A549 (cell line): ENCODE measurements at regions not wholly inside any gene's neighbourhood (a gene's known extent, or its start where the extent isn't known, plus 50 kb on each side); places are given as distances from the start of the nearest gene placed in this dataset.

Experiments
- ATAC-seq, 2 experiments: fragments of 200-7000 bp in 1 of 2; fragments of >200 bp in 1 of 2; cut with Nextera tagmentation in 1 of 2; cut with Tn5 transposase in 1 of 2; 3 replicates each; pipeline versions ENCODE4 v1.8.0 to v1.9.1; 2018 to 2020; ENCODE audit warnings: mild to moderate bottlenecking in 1 of 2, moderate library complexity in 1 of 2
- CTCF ChIA-PET: fragments of 300-600 bp; sonication (Branson Sonifier 250); formaldehyde crosslinking; extraction: SDS; loops from one replicate; lab custom pipeline; 2021; ENCODE audit warnings: antibody characterized with exemption, inconsistent platforms; lab: Yijun Ruan, JAX
- POLR2A ChIA-PET: fragments of 350-600 bp; formaldehyde crosslinking; extraction: SDS; loops from one replicate; lab custom pipeline; 2021; ENCODE audit warnings: antibody characterized with exemption, inconsistent platforms; lab: Yijun Ruan, JAX
- DNase-seq, 2 experiments: peaks; one replicate each; pipeline versions ENCODE4 v3.0.0 to v3.0.0-alpha.2; 2011 to 2016; ENCODE audit warnings: low read depth in 1 of 2, low spot score in 1 of 2
- FAIRE-seq: peaks from 2 replicates; lab custom pipeline; 2011; peaks lifted over from hg19 to GRCh38; lab: Jason Lieb, UNC
- H3K27ac ChIP-seq, 2 experiments: fragments of >200 bp; sonication (Bioruptor Twin); formaldehyde crosslinking; 3 replicates each; pipeline ENCODE4 v1.5.1; 2016 to 2017
- H3K4me1 ChIP-seq: fragments of >200 bp; sonication (Bioruptor Twin); formaldehyde crosslinking; 3 replicates; pipeline ENCODE4 v1.6.1; 2016
- H3K4me2 ChIP-seq: fragments of >200 bp; sonication (Bioruptor Twin); formaldehyde crosslinking; 3 replicates; pipeline ENCODE4 v1.6.1; 2016
- H3K4me3 ChIP-seq: fragments of >200 bp; sonication (Bioruptor Twin); formaldehyde crosslinking; 3 replicates; pipeline ENCODE4 v1.5.1; 2016
- H3K9me3 ChIP-seq: fragments of >200 bp; sonication (Bioruptor Twin); formaldehyde crosslinking; 3 replicates; pipeline ENCODE4 v1.6.1; 2016
- BHLHE40 ChIP-seq: IDR thresholded peaks from 2 replicates; pipeline ENCODE4 v1.6.1; 2012; ENCODE audit warnings: low read depth, low read length, inconsistent platforms
- CBX8 ChIP-seq: fragments of 200-600 bp; sonication (generic); IDR thresholded peaks from 2 replicates; pipeline ENCODE4 v1.6.1; 2016
- CHD2 ChIP-seq: fragments of 150-350 bp; IDR thresholded peaks from 2 replicates; pipeline ENCODE4 v1.6.1; 2014; ENCODE audit warnings: low read length; ENCODE audit not compliant: partially characterized antibody
- ESRRA ChIP-seq: fragments of 150-350 bp; IDR thresholded peaks from 2 replicates; pipeline ENCODE4 v1.6.1; 2014; ENCODE audit warnings: mild to moderate bottlenecking, low read length, borderline replicate concordance
- FOSB ChIP-seq: fragments of 250-450 bp; sonication (Bioruptor Pico); IDR thresholded peaks from 2 replicates; pipeline ENCODE4 v1.5.0; 2020; ENCODE audit warnings: mild to moderate bottlenecking, moderate library complexity
- FOXS1 ChIP-seq: fragments of 250-450 bp; sonication (Bioruptor Pico); IDR thresholded peaks from 2 replicates; pipeline ENCODE4 v1.5.0; 2020; ENCODE audit warnings: mild to moderate bottlenecking, moderate library complexity
- GATA3 ChIP-seq: IDR thresholded peaks from 2 replicates; pipeline ENCODE4 v1.6.1; 2012; ENCODE audit warnings: borderline replicate concordance
- HDAC2 ChIP-seq: fragments of 200-600 bp; sonication (generic); IDR thresholded peaks from 2 replicates; pipeline ENCODE4 v1.6.1; 2016
- JUN ChIP-seq, 2 experiments: fragments of >200 bp; sonication (Bioruptor Twin); formaldehyde crosslinking; IDR thresholded peaks; 2 replicates in 1 of 2; 3 replicates in 1 of 2; pipeline ENCODE4 v1.6.1; 2016 to 2017
- MAFK ChIP-seq: fragments of 450-650 bp; IDR thresholded peaks from 2 replicates; pipeline ENCODE4 v1.6.1; 2014; ENCODE audit not compliant: partially characterized antibody
- MAZ ChIP-seq: fragments of 150-350 bp; IDR thresholded peaks from 2 replicates; pipeline ENCODE4 v1.6.1; 2014; ENCODE audit warnings: antibody characterized with exemption, low read depth, low read length, borderline replicate concordance
- RAD21 ChIP-seq, 2 experiments: fragments of >200 bp in 1 of 2; sonication (Bioruptor Twin) in 1 of 2; formaldehyde crosslinking in 1 of 2; IDR thresholded peaks in 1 of 2; conservative IDR thresholded peaks in 1 of 2; 2 replicates in 1 of 2; 3 replicates in 1 of 2; pipeline ENCODE4 v1.6.1; 2012 to 2018; ENCODE audit warnings: inconsistent platforms in 1 of 2
- RARB ChIP-seq: fragments of 250-450 bp; sonication (Bioruptor Pico); IDR thresholded peaks from 2 replicates; pipeline ENCODE4 v1.8.0; 2021; ENCODE audit warnings: mild to moderate bottlenecking, moderate library complexity
- RFX5 ChIP-seq: fragments of 450-650 bp; IDR thresholded peaks from 2 replicates; pipeline ENCODE4 v1.7.1; 2014; ENCODE audit warnings: antibody characterized with exemption, mild to moderate bottlenecking, moderate library complexity
- TP53 ChIP-seq: fragments of 250-450 bp; sonication (Bioruptor Pico); IDR thresholded peaks from 2 replicates; pipeline ENCODE4 v1.5.0; 2021; ENCODE audit warnings: mild to moderate bottlenecking, moderate library complexity
- ZSCAN20 ChIP-seq: fragments of 250-450 bp; sonication (Bioruptor Pico); IDR thresholded peaks from 2 replicates; pipeline ENCODE4 v1.8.0; 2022; ENCODE audit warnings: mild to moderate bottlenecking, moderate library complexity
- WGBS: methylation state at CpG from one replicate; pipeline ENCODE4 v1.1.6; 2017; ENCODE audit errors: missing lambda C conversion rate; 5-methylcytosine and 5-hydroxymethylcytosine counted together
- TF ChIP-seq, protein P1 (sequence below): fragments of >200 bp; sonication (Bioruptor Twin); formaldehyde crosslinking; IDR thresholded peaks from 3 replicates; pipeline ENCODE4 v1.5.1; 2016
- TF ChIP-seq, protein P2 (sequence below): fragments of 250-450 bp; sonication (Bioruptor Pico); IDR thresholded peaks from 2 replicates; pipeline ENCODE4 v1.5.0; 2021; ENCODE audit warnings: mild to moderate bottlenecking, moderate library complexity, borderline replicate concordance
- TF ChIP-seq, protein P3 (sequence below): IDR thresholded peaks from 2 replicates; pipeline ENCODE4 v1.6.1; 2012
- TF ChIP-seq, protein P4 (sequence below): fragments of >200 bp; sonication (Bioruptor Twin); formaldehyde crosslinking; IDR thresholded peaks from 2 replicates; pipeline ENCODE4 v1.6.1; 2016

DNA sequence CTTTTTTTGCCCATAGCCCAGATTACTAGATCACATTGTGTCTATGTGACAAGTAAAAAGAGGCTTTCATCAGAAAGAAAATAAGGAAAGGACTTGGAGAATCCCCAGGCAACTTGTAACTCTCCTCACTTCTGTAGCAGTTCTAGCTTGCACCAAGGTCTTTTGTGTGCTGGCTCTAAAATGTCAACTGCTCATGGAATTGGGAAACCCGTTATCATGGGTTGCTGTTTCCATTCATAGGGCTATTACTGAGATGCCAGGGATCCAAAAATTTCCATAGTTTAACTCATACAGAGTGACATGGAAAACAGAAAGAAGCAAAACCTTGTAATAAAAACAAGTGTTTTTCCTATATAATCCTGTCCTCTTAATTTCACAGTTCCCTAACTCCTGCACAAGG is 123.9 kb upstream of the FBXL7 start:
- no peak for TF ChIP-seq RARB
- no peak for TF ChIP-seq TP53 (CRISPR knock-in tag)
- TF ChIP-seq, protein P1, sequence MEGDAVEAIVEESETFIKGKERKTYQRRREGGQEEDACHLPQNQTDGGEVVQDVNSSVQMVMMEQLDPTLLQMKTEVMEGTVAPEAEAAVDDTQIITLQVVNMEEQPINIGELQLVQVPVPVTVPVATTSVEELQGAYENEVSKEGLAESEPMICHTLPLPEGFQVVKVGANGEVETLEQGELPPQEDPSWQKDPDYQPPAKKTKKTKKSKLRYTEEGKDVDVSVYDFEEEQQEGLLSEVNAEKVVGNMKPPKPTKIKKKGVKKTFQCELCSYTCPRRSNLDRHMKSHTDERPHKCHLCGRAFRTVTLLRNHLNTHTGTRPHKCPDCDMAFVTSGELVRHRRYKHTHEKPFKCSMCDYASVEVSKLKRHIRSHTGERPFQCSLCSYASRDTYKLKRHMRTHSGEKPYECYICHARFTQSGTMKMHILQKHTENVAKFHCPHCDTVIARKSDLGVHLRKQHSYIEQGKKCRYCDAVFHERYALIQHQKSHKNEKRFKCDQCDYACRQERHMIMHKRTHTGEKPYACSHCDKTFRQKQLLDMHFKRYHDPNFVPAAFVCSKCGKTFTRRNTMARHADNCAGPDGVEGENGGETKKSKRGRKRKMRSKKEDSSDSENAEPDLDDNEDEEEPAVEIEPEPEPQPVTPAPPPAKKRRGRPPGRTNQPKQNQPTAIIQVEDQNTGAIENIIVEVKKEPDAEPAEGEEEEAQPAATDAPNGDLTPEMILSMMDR, result no peak
- TF ChIP-seq, protein P2, sequence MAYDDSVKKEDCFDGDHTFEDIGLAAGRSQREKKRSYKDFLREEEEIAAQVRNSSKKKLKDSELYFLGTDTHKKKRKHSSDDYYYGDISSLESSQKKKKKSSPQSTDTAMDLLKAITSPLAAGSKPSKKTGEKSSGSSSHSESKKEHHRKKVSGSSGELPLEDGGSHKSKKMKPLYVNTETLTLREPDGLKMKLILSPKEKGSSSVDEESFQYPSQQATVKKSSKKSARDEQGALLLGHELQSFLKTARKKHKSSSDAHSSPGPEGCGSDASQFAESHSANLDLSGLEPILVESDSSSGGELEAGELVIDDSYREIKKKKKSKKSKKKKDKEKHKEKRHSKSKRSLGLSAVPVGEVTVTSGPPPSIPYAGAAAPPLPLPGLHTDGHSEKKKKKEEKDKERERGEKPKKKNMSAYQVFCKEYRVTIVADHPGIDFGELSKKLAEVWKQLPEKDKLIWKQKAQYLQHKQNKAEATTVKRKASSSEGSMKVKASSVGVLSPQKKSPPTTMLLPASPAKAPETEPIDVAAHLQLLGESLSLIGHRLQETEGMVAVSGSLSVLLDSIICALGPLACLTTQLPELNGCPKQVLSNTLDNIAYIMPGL, result no peak
- no peak for TF ChIP-seq JUN (IDR thresholded peaks at IDR 0.05)
- no peak for TF ChIP-seq FOXS1 (CRISPR knock-in tag)
- WGBS, result 0% methylated on average over 1 of the region's 1 CpG
- no peaks in the 10 kb centered on the region for H3K4me1 ChIP-seq
- H3K27ac ChIP-seq, result no peak overlapping the region
- DNase-seq, result no peak
- no peaks in the 10 kb centered on the region for H3K9me3 ChIP-seq
- no peak overlapping the region for H3K4me3 ChIP-seq
- no peak for ATAC-seq
- ChIA-PET POLR2A (no interaction called here), CTCF (interaction anchor here (0.6 kb wide), 1 partner anchor 190 kb away, joined by 4 read pairs; no protein-coding TSS in a partner anchor)
- no peak for FAIRE-seq
- H3K4me2 ChIP-seq, result no peak overlapping the region

DNA sequence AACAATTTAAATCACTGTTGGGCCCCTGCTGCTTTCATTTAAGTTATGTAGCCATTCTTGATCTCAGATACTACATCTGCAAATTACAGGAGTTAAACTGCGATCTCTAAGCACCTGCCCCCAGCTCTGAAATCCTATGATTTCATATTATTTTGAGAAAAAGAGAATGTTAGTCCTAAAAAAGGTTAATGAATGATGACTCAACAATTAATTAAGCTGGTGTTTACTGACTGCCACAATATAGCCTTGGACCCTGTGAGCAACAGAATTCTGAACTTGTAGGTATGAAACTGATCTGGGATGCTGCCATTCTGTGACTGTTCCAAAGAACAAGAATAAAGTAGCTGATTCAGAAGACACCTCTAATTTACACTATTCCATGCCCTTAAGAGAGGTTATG is 124.4 kb upstream of the FBXL7 start:
- TF ChIP-seq, protein P1, result no peak
- TF ChIP-seq MAFK, result peak; percentile 63

DNA sequence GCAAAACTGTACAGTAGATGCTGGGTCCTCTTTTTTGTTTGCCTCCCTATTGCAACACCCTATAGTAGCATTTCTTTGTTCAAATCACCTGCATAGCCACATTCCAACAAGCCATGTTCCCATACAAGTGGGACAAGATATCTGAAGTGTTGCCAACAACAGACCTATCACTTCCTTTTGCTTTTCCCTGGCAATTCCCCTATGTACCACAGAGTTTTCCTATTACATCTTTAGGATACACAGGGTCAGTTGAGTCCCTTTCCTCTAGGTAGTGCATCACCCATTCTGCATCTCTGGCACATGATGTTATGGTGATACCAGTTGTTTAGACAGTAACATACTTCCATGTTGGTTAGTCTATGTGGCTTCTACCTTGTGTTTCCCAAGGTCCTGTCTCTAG is 125.1 kb upstream of the FBXL7 start:
- FAIRE-seq, result no peak
- CTCF ChIA-PET, result no interaction called here

More for the DNA sequence above, 124.4 kb upstream of the FBXL7 start:
- ATAC-seq (no peak), FAIRE-seq (no peak), DNase-seq (no peak)
- Histone ChIP-seq H3K4me3 (no peak overlapping the region), H3K4me1 (no peaks in the 10 kb centered on the region), H3K9me3 (no peaks in the 10 kb centered on the region), H3K27ac (no peak overlapping the region), H3K4me2 (no peak overlapping the region)
- WGBS, result 3% methylated on average over 1 of the region's 1 CpG
- ChIA-PET POLR2A (no interaction called here), CTCF (interaction anchor here (0.6 kb wide), 1 partner anchor 190 kb away, joined by 4 read pairs; no protein-coding TSS in a partner anchor)

More for the DNA sequence above, 125.1 kb upstream of the FBXL7 start:
- no peak for DNase-seq
- no peaks in the 10 kb centered on the region for H3K9me3 ChIP-seq
- ATAC-seq, result no peak
- POLR2A ChIA-PET, result no interaction called here
- H3K27ac ChIP-seq, result no peak overlapping the region
- TF ChIP-seq JUN (IDR thresholded peaks at IDR 0.05), result no peak
- TF ChIP-seq RAD21 (conservative IDR thresholded peaks at IDR 0.05 in 1 of 2, IDR thresholded peaks at IDR 0.05 in 1 of 2), result no peak
- TF ChIP-seq, protein P3, sequence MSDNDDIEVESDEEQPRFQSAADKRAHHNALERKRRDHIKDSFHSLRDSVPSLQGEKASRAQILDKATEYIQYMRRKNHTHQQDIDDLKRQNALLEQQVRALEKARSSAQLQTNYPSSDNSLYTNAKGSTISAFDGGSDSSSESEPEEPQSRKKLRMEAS, result no peak
- no peak for TF ChIP-seq RFX5
- no peak for TF ChIP-seq GATA3
- no peak for TF ChIP-seq FOXS1 (CRISPR knock-in tag)
- TF ChIP-seq MAZ, result no peak
- no peak for TF ChIP-seq HDAC2
- TF ChIP-seq ZSCAN20 (CRISPR knock-in tag), result no peak
- TF ChIP-seq FOSB (CRISPR knock-in tag), result no peak
- TF ChIP-seq, protein P4, sequence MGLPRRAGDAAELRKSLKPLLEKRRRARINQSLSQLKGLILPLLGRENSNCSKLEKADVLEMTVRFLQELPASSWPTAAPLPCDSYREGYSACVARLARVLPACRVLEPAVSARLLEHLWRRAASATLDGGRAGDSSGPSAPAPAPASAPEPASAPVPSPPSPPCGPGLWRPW, result no peak
- no peak for TF ChIP-seq CHD2
- TF ChIP-seq CBX8, result no peak
- TF ChIP-seq BHLHE40, result no peak
- no peak for TF ChIP-seq ESRRA
- H3K4me1 ChIP-seq, result no peaks in the 10 kb centered on the region
- H3K4me2 ChIP-seq, result no peak overlapping the region
- no peak overlapping the region for H3K4me3 ChIP-seq
